Inferior parietal cortex (tissue), 1 donor: ENCODE measurements at regions not wholly inside any gene's neighbourhood (a gene's known extent, or its start where the extent isn't known, plus 50 kb on each side); places are given as distances from the start of the nearest gene placed in this dataset.
"Not testable (repeated sequence)": the region's sequence is repeated elsewhere in the genome, so short reads cannot be mapped to it uniquely, and the experiment has no call there.

Experiments used
- DNase-seq: peaks from one replicate; pipeline ENCODE4 v3.0.0-alpha.2; 2016; ENCODE audit errors: extremely low spot score

DNA sequence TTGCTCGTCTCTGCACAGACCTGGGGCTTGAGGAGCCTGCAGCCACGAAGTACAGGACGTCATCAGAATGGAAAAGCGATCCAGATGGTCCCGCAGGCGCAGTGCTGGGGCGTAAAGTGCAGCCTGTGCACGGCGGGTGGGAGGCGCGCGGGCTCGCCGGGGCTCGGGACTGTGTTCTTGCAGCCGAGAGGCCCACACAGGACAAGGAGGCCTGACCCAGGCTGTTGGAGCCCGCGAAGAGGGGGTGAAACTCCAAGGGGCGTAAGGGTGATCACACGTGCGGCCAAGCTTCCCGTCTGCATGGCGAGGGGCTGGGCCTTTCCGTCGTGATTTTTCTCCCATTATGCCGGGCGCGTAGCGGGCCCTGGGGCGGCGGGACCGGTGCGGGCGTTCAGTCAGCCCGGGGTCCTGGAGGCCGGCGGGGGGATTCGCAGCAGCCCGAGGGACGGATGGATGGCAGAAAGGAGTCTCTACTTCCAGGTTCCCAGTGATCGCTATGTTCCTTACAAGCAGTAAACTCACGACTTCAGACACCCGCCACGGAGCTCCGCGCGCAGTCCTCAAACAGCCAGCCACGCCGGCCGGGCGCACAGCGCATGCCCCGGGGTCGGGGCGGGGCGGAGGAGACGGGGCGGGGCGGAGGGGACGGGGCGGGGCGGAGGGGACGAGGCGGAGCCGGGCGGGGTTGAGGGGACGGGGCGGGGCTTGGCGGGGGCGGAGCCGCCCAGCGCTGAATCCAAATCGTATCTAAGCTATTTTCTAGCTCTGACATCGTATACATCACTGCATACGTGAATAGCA is 141.0 kb upstream of the KCNJ18 start:
- DNase-seq, result peak; percentile 77

GRCh38 chr17:21558921-21559320 is 133.4 kb upstream of the KCNJ18 start:
- not testable (repeated sequence) for DNase-seq

DNA sequence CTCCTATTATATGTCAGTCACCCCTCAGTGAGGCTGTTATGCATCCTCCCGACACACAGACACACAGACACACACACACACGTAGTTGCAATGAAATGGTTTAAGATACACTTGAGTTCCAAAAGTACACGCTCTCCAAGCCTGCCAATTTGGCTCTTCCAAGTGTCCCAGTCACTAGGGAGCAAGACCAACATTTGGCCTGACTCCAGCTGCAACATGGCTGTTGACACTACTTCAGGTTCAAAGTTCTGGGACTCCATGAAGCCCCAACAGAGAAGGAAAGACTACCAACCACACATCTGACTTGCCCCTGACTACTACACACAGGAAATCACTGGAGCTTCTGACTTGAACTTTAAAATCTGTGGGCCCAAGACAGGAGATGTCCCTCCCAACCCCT is 128.1 kb upstream of the KCNJ18 start:
- DNase-seq, result no peak

DNA sequence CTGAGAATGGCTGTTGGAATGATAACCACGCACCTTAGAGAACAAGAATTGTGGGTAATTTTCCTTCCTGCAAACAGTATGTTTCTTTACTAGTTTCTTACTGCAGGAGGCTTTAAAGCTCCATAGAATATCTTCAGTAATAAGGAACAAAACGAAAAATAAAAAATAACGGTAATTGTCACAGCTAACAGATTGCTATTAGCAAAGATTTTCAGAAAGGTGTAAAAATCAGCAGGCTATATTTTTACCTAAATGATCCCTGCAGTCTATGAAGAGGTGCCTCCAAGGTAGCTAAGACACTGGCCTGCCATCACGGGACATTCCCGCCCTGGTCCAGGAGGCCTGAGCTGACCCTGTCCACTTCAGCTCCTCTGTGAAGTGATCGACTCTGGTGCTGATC is 127.6 kb upstream of the KCNJ18 start:
- DNase-seq, result not testable (repeated sequence)

DNA sequence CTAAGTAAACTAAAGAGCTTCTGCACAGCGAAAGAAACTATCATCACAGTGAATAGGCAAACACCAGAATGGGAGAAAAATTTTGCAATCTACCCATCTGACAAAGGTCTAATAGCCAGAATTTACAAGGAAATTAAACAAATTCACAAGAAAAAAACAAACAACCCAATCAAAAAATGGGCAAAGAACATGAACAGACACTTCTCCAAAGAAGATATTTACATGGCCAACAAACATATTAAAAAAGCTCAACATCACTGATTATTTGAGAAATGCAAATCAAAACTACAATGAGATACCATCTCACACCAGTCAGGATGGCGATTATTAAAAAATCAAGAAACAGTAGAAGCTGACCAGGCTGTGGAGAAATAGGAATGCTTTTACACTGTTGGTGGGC is 121.9 kb upstream of the KCNJ18 start:
- not testable (repeated sequence) for DNase-seq

- DNase-seq, result not testable (repeated sequence)
Measured at GRCh38 chr17:21572148-21572547, 120.2 kb upstream of the KCNJ18 start.

DNA sequence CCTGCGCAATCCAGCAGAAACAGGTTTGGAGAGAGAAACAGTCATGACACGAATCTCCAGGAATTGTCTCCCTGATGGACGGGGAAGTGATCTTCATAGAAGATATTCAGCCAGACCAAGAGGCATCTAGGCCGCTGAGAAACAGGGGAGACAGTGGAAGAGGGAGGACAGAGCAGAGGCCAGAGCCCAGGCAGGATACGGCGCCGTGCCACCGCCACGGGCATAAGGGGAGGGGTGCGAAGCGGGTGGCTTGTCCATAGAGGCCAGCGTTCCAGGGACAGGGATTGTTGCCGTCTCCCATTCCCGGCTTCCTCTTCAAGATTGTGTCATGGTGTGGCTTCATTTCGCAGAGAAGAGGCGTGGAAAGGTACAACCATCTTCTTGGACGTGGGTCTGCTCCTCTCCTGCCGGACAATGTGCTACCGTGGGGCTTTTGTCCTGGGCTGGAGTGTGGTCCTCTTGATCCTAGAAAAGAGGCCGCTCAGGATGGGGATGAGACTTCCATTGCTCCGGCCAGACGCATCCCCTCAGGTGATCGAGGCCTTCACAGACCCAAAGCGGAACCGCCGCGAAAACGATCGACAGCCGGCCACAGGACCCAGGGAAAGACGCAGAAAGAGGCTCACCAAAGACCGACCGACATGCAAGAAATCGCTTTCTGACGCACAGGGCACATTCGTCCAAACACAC is 118.9 kb upstream of the KCNJ18 start:
- DNase-seq, result not testable (repeated sequence)

DNA sequence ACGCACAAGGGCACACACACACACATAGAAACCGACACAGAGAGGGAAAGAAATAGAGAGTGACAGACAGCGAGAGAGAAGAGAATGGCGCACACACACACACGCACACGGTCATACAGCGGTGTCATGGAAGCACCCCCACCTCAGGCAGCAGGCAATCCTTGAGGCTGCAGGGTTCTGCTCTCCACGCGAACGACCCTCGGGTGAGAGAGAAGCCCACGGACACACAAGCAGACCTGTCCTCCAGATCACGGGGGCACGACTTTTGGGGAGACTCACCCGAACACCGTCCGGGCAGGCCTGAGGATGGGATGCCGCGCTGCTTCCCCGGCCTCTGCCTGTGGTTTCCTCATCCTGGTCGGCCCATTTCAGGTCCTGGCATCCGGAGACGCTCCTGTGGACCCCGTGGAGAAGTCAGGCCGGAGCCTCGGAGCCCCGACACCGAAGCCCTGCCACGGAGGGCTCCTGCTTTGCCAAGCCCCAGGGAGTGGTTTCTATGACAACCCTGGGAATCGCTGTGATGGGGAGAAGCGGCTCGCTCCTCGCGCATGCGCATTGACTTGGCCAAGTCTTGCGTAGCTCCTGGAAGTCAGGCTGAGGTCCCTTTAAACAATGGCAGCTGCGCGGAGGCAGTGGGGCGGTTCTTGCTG is 118.2 kb upstream of the KCNJ18 start:
- peak; percentile 69 for DNase-seq

DNA sequence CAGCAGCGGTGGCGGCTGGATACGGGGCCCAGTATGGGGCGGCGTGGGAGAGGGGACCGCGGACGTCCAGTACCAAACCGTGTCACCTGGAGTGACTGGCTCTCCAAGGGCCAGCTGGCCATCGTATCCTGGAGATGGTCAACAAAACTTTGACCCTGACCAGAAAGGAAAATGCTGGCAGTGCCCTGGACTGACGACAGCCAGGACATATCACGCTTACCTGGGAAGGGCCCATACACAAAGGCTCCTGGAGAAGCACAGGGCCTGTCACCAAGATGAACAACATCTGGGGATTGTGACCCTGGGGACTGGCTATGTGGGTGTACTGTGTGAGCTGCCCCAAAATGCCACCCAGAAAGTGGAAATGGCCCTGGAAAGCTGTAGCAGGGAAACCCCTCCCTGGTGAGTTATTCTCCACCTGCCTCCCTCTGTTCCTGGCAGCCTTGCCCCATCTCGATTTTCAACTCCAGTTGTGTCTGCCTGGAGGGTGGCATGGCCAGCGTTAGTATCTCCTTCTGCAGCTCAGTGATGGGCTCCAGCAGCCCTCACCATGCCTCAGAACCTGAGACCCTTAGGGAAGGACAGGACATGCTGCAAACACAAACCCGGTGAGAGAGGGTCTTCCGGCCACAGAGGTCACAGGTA is 117.6 kb upstream of the KCNJ18 start:
- DNase-seq, result not testable (repeated sequence)

GRCh38 chr17:21578783-21579182 is 113.5 kb upstream of the KCNJ18 start:
- DNase-seq, result not testable (repeated sequence)

- DNase-seq, result no peak
Measured at GRCh38 chr17:21592774-21593173, 99.5 kb upstream of the KCNJ18 start.

DNA sequence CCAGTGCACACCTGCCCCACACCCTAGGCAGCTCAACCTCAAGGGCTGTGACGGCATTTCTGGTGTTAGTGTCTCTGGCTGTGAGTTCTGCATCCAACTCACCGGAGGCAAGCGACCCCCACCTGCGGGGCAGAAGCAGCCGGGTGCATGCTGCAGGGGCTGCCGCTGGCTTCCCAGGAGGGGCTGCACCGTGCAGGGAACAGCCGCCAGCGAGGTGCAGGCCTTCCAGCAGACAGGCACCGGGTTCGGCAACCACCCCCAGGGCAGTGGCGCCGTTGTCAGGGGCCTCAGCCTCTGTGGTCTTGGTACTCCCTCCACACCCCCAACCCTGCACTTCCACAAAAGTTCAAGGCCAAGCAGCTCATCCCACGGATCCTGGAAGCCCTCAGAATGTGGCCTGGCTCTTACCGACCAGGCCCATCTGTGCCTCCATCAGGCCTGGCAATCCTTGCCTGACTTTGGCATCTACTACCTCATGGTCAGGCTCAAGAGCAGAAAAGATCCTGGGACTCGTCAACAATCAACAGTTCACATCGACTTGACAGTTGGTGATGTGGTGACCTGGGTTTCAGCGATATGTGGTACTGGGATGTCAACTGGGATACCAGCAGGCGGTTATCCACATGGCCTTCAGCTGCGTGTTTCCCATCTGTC is 98.7 kb upstream of the KCNJ18 start:
- not testable (repeated sequence) for DNase-seq

- DNase-seq, result no peak
Measured at GRCh38 chr17:21595086-21595485, 97.2 kb upstream of the KCNJ18 start.

- no peak for DNase-seq
Measured at GRCh38 chr17:21602176-21602575, 90.1 kb upstream of the KCNJ18 start.

- DNase-seq, result not testable (repeated sequence)
Measured at GRCh38 chr17:21603292-21603691, 89.0 kb upstream of the KCNJ18 start.

- DNase-seq, result not testable (repeated sequence)
Measured at GRCh38 chr17:21611443-21611842, 80.9 kb upstream of the KCNJ18 start.

DNA sequence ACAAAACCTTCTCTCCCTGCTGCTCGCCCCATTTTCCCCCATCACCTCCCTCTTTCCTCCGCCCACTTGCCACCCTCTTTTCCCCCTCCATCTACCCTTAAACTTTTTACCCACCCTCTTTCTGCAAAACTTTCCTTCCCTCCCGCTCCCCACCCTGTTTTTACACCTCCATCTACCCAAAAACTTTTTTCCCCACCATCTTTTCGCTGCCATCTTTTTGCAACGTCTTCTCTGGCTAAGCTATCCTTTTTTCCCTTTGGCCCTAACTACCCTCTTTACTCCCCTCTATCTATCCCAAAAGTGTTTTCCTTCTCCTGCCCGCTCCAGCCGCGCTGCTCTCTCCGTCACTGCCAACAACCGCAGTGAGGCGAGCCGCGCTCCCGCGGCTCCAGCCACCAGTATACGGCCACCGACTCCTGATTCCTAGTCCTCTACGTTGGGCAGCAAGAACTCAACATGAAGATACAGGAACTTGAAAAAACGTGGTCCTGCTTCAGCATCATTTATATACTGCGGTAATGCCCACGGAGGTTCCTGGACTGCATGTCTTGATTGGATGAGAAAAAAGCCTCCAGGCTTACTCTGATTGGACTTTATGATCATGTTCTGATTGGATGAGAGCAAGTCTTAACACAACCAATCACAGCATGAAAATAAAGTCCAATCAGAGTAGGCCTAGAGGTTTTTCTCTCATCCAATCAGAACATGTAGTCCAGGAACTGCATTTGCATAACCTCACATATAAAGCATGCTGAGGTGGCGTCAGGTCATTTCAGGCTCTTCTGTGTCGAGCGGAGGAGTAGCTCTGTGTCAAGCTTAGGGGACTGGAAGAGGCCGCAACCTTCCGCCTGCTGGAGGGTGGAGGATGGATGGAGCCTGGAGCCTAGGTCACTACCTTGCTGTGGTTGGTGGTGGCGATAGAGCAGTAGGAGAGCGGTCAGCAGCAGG is 79.9 kb upstream of the KCNJ18 start:
- not testable (repeated sequence) for DNase-seq

- no peak for DNase-seq
Measured at GRCh38 chr17:21613071-21613429, 79.3 kb upstream of the KCNJ18 start.

- DNase-seq, result not testable (repeated sequence)
Measured at GRCh38 chr17:21626987-21627386, 65.3 kb upstream of the KCNJ18 start.
